Fibroblast of lung (primary cell): ENCODE measurements at regions not wholly inside any gene's neighbourhood (a gene's known extent, or its start where the extent isn't known, plus 50 kb on each side); places are given as distances from the start of the nearest gene placed in this dataset.

Experiments
- DNase-seq, 2 donors: peaks; one replicate each; pipeline versions ENCODE4 v3.0.0 to v3.0.0-alpha.2; 2010; ENCODE audit warnings: low read depth in 2 of 2
- H2AFZ ChIP-seq: 2 replicates; pipeline ENCODE4 v1.5.1; 2012; ENCODE audit warnings: low read length, control low read depth, inconsistent platforms
- H3K27ac ChIP-seq: 2 replicates; pipeline ENCODE4 v1.5.1; 2011; ENCODE audit warnings: low read length, control low read depth; ENCODE audit not compliant: insufficient read depth
- H3K27me3 ChIP-seq: 2 replicates; pipeline ENCODE4 v1.5.1; 2011; ENCODE audit warnings: mild to moderate bottlenecking, low read length; ENCODE audit not compliant: control insufficient read depth, insufficient read depth
- H3K36me3 ChIP-seq: 2 replicates; pipeline ENCODE4 v1.5.1; 2011; ENCODE audit warnings: low read length; ENCODE audit not compliant: control insufficient read depth, insufficient read depth
- H3K4me1 ChIP-seq: 2 replicates; pipeline ENCODE4 v1.5.1; 2011; ENCODE audit warnings: low read length; ENCODE audit not compliant: control insufficient read depth, insufficient read depth; ENCODE audit errors: extremely low read depth
- H3K4me2 ChIP-seq: 2 replicates; pipeline ENCODE4 v1.5.1; 2011; ENCODE audit warnings: low read length, control low read depth; ENCODE audit not compliant: insufficient read depth; ENCODE audit errors: extremely low read depth
- H3K4me3 ChIP-seq, 4 experiments: fragments of 200-600 bp in 1 of 4; sonication (generic) in 1 of 4; replicated peaks in 1 of 4; 2 replicates each; pipeline ENCODE4 v1.5.1; 2011 to 2016; ENCODE audit warnings: low read length in 4 of 4, low read depth in 3 of 4, mild to moderate bottlenecking in 3 of 4, control low read depth in 2 of 4, inconsistent platforms in 1 of 4, mixed read lengths in 1 of 4; ENCODE audit not compliant: insufficient read depth in 1 of 4; ENCODE audit errors: control extremely low read depth in 1 of 4
- H3K79me2 ChIP-seq: 2 replicates; pipeline ENCODE4 v1.5.1; 2012; ENCODE audit warnings: mild to moderate bottlenecking, low read length, inconsistent platforms; ENCODE audit not compliant: control insufficient read depth, insufficient read depth
- H3K9ac ChIP-seq: 2 replicates; pipeline ENCODE4 v1.5.1; 2011; ENCODE audit warnings: mild to moderate bottlenecking, low read length, control low read depth; ENCODE audit not compliant: insufficient read depth
- H3K9me3 ChIP-seq: 2 replicates; pipeline ENCODE4 v1.5.1; 2012; ENCODE audit warnings: low read depth, low read length; ENCODE audit not compliant: control insufficient read depth, insufficient read depth
- H4K20me1 ChIP-seq: 2 replicates; pipeline ENCODE4 v1.5.1; 2011; ENCODE audit warnings: low read length; ENCODE audit not compliant: control insufficient read depth, insufficient read depth; ENCODE audit errors: extremely low read depth
- EZH2 ChIP-seq: IDR thresholded peaks from 2 replicates; pipeline ENCODE4 v1.5.1; 2012; ENCODE audit warnings: low read length, control low read depth, mild to moderate bottlenecking; ENCODE audit errors: missing control alignments
- TF ChIP-seq, protein P1 (sequence below), 2 donors: IDR thresholded peaks in 1 of 2; conservative IDR thresholded peaks in 1 of 2; 1 replicate in 1 of 2; 2 replicates in 1 of 2; pipeline ENCODE4 v1.5.1; 2011 to 2012; ENCODE audit warnings: low read length in 2 of 2, control low read depth in 1 of 2, inconsistent platforms in 1 of 2, low read depth in 1 of 2, mild to moderate bottlenecking in 1 of 2

DNA sequence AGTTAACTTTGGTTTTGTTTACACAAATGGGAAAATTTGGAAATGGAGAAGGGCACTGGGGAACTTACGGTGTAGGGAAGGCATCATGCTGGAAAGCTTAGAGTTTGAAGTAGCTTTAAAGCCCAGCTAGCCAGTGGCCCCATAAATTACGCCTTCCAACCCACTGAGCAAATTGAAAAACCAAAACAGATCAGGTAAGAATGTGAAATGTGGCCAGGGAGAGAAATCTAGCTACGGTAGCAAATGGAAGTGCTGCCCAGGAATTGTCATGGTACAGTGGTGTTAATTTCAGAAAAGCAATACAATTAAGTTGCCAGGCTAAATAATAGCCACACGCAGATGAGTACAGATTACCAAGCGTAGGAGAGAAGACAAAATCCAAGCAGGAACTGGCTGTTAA lies 654.8 kb downstream of the PRELID2 start:
- Histone ChIP-seq H3K9ac (no peak overlapping the region), H3K9me3 (no peaks in the 10 kb centered on the region), H3K4me1 (no peaks in the 10 kb centered on the region), H3K27me3 (no peaks in the 10 kb centered on the region), H2AFZ (no peak overlapping the region), H3K4me2 (no peak overlapping the region), H3K79me2 (no peaks in the 10 kb centered on the region), H4K20me1 (no peaks in the 10 kb centered on the region), H3K4me3 (no peak overlapping the region), H3K27ac (no peak overlapping the region), H3K36me3 (no peaks in the 10 kb centered on the region)
- DNase-seq: no peak
- TF ChIP-seq, protein P1, sequence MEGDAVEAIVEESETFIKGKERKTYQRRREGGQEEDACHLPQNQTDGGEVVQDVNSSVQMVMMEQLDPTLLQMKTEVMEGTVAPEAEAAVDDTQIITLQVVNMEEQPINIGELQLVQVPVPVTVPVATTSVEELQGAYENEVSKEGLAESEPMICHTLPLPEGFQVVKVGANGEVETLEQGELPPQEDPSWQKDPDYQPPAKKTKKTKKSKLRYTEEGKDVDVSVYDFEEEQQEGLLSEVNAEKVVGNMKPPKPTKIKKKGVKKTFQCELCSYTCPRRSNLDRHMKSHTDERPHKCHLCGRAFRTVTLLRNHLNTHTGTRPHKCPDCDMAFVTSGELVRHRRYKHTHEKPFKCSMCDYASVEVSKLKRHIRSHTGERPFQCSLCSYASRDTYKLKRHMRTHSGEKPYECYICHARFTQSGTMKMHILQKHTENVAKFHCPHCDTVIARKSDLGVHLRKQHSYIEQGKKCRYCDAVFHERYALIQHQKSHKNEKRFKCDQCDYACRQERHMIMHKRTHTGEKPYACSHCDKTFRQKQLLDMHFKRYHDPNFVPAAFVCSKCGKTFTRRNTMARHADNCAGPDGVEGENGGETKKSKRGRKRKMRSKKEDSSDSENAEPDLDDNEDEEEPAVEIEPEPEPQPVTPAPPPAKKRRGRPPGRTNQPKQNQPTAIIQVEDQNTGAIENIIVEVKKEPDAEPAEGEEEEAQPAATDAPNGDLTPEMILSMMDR (conservative IDR thresholded peaks at IDR 0.05 in 1 of 2, IDR thresholded peaks at IDR 0.05 in 1 of 2; ENCODE audit: low read depth in 1 of 2, low read length in 2 of 2): no peak
- TF ChIP-seq EZH2: no peak

DNA sequence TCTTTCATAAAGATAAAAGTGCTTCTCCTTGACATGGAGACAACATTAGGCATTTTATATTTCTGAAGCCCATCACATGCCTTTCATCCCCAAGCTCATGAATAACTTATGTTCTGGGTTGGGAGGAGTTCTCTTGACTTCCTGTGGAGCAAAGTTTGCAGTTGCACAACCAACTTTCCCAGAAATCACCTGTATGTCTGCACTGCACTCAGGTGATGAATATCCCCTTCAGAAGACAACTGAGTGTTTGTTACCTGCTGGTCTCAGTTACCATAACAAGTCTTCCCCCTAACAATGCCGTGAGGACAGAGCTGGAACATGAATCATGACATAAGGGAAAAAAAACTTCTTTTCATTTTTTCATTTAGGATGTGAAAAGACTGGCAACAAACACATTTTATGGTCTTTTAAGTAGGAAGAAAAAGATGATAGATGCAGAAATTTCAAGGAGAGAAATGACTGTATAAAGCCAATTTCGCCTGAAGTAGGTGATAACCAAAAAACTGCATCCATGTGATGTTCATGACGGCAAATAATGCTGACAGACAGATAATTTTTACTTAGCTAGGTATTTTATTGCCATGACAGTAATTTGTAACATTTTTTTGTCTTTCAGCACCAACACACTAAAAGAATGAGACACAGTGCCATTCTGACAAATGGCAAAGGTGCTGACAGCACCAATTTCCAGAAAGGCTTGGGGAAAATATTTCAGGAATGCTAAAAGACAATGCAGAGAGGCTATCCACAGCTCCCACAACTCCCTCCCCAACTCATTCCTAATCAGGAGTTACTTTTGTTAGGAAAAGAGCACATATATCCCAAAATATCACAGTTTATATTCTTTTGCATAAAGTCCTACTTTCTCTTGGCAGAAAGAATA lies 656.3 kb downstream of the PRELID2 start:
- no peak for TF ChIP-seq EZH2
- TF ChIP-seq, protein P1 (conservative IDR thresholded peaks at IDR 0.05 in 1 of 2, IDR thresholded peaks at IDR 0.05 in 1 of 2; ENCODE audit: low read depth in 1 of 2, low read length in 2 of 2): no peak
- peak in 1 of 2 donors; percentile 6 for DNase-seq
- Histone ChIP-seq H3K9ac (no peak overlapping the region), H3K4me1 (no peaks in the 10 kb centered on the region), H3K4me3 (no peak overlapping the region), H4K20me1 (no peaks in the 10 kb centered on the region), H3K9me3 (no peaks in the 10 kb centered on the region), H3K36me3 (no peaks in the 10 kb centered on the region), H3K27ac (no peak overlapping the region), H2AFZ (no peak overlapping the region), H3K4me2 (no peak overlapping the region), H3K79me2 (no peaks in the 10 kb centered on the region), H3K27me3 (no peaks in the 10 kb centered on the region)

DNA sequence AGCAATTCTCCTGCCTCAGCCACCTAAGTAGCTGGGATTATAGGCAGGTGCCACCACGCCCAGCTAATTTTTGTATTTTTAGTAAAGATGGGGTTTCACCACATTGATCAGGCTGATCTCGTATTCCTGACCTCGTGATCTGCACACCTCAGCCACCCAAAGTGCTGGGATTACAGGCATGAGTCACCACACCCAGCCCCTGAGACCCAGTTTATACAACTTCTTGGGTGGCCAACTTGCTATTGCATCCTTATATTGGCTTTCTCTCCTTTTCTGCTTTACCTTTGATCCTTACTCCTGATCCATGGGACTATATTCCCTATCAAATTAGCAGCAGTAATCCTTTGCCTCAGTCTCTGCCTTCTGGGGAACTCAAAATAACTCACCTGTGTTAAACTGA lies 659.1 kb downstream of the PRELID2 start:
- H3K27me3 ChIP-seq: no peaks in the 10 kb centered on the region
- no peak overlapping the region for H3K4me3 ChIP-seq
- H3K9me3 ChIP-seq: no peaks in the 10 kb centered on the region
- DNase-seq: no peak
- no peak overlapping the region for H3K9ac ChIP-seq
- no peak overlapping the region for H3K4me2 ChIP-seq
- H3K79me2 ChIP-seq: no peaks in the 10 kb centered on the region
- H3K36me3 ChIP-seq: no peaks in the 10 kb centered on the region
- H3K4me1 ChIP-seq: no peaks in the 10 kb centered on the region
- no peaks in the 10 kb centered on the region for H4K20me1 ChIP-seq
- TF ChIP-seq, protein P1 (conservative IDR thresholded peaks at IDR 0.05 in 1 of 2, IDR thresholded peaks at IDR 0.05 in 1 of 2; ENCODE audit: low read depth in 1 of 2, low read length in 2 of 2): no peak
- no peak for TF ChIP-seq EZH2
- no peak overlapping the region for H2AFZ ChIP-seq
- no peak overlapping the region for H3K27ac ChIP-seq
